Medulla oblongata (tissue), 1 donor: ENCODE measurements at regions not wholly inside any gene's neighbourhood (a gene's known extent, or its start where the extent isn't known, plus 50 kb on each side); places are given as distances from the start of the nearest gene placed in this dataset.
"Not testable (repeated sequence)": the region's sequence is repeated elsewhere in the genome, so short reads cannot be mapped to it uniquely, and the experiment has no call there.

ENCODE experiments used
- DNase-seq: peaks from one replicate; pipeline ENCODE4 v3.0.0-alpha.2; 2015; ENCODE audit errors: extremely low spot score

- not testable (repeated sequence) for DNase-seq
Measured at GRCh38 chr6:85750146-85750545, 107.5 kb upstream of the SYNCRIP start.

GRCh38 chr6:85749236-85749635, 106.5 kb upstream of the SYNCRIP start:
- no peak for DNase-seq

GRCh38 chr6:85747666-85748065, 105.0 kb upstream of the SYNCRIP start:
- no peak for DNase-seq

- DNase-seq = no peak
Measured at GRCh38 chr6:85747093-85747492, 104.4 kb upstream of the SYNCRIP start.

GRCh38 chr6:85744433-85744970, 101.8 kb upstream of the SYNCRIP start:
- no peak for DNase-seq

- no peak for DNase-seq
Measured at GRCh38 chr6:85726206-85726605, 83.5 kb upstream of the SYNCRIP start.

- DNase-seq = no peak
Measured at GRCh38 chr6:85715797-85716196, 73.1 kb upstream of the SYNCRIP start.

GRCh38 chr6:85714893-85715530, 72.3 kb upstream of the SYNCRIP start:
- no peak for DNase-seq

- DNase-seq = no peak
Measured at GRCh38 chr6:85712346-85712745, 69.7 kb upstream of the SYNCRIP start.

GRCh38 chr6:85707515-85708145, 64.9 kb upstream of the SYNCRIP start:
- DNase-seq = not testable (repeated sequence)

- DNase-seq = no peak
Measured at GRCh38 chr6:85706272-85706671, 63.6 kb upstream of the SYNCRIP start.

GRCh38 chr6:85705220-85705619, 62.5 kb upstream of the SYNCRIP start:
- no peak for DNase-seq

GRCh38 chr6:85703406-85703805, 60.7 kb upstream of the SYNCRIP start:
- no peak for DNase-seq
